ENCODE measurements at regions not wholly inside any gene's neighbourhood (a gene's known extent, or its start where the extent isn't known, plus 50 kb on each side); places are given as distances from the start of the nearest gene placed in this dataset.

DNA sequence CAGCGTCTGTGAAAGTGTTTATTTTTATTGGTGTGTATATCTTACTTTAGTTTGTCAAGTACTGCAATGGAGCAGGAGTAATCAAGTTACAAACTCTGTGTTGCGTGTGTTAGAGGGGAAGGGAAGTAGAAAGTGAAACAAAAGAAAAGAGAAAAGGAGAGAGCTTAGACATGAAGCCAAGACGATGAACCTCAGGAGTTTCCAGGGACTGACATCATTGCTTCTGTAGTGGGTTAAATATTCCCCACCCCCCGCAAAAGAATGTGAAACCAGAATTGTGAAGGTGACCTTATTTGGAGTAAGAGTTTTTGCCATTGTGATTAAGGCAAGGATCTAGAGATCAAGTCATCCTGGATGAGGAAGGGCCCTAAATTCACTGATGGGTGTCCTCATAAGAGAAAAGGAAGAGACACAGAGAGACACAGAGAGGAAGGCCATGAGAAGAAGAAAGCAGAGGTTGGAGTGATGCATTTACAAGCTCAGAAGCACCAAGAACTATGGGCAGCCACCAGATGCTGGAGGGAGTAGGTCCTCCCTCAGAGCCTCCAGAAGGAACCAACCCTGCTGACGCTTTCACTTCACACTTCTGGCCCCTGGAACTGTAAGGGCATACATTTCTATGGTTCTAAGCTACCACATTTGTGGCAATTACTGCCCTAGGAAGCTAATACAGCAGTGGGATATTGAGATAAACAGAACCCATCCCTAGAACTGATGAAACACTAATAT is 173.6 kb upstream of the SFRP2 start:
- no peak for TF ChIP-seq ZC3H10 (CRISPR knock-in tag; IDR thresholded peaks at IDR 0.05)
- no peak for TF ChIP-seq SNAI2 (CRISPR knock-in tag; IDR thresholded peaks at IDR 0.05)
- no peak for TF ChIP-seq CSDC2 (CRISPR knock-in tag; IDR thresholded peaks at IDR 0.05)
- TF ChIP-seq, protein P1, sequence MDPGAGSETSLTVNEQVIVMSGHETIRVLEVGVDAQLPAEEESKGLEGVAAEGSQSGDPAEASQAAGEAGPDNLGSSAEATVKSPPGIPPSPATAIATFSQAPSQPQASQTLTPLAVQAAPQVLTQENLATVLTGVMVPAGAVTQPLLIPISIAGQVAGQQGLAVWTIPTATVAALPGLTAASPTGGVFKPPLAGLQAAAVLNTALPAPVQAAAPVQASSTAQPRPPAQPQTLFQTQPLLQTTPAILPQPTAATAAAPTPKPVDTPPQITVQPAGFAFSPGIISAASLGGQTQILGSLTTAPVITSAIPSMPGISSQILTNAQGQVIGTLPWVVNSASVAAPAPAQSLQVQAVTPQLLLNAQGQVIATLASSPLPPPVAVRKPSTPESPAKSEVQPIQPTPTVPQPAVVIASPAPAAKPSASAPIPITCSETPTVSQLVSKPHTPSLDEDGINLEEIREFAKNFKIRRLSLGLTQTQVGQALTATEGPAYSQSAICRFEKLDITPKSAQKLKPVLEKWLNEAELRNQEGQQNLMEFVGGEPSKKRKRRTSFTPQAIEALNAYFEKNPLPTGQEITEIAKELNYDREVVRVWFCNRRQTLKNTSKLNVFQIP (CRISPR knock-in tag; IDR thresholded peaks at IDR 0.05; ENCODE audit: borderline replicate concordance, low read depth) = no peak
- TF ChIP-seq ZNF8 (CRISPR knock-in tag; IDR thresholded peaks at IDR 0.05) = no peak
- TF ChIP-seq TSHZ2 (CRISPR knock-in tag; IDR thresholded peaks at IDR 0.05) = no peak
- TF ChIP-seq ESRRG (CRISPR knock-in tag; IDR thresholded peaks at IDR 0.05) = no peak
- TF ChIP-seq GLIS3 (CRISPR knock-in tag; IDR thresholded peaks at IDR 0.05) = no peak
- no peak for TF ChIP-seq CSRNP3 (CRISPR knock-in tag; IDR thresholded peaks at IDR 0.05)
- no peak for TF ChIP-seq RARB (CRISPR knock-in tag; IDR thresholded peaks at IDR 0.05)
- no peak for TF ChIP-seq TOX (CRISPR knock-in tag; IDR thresholded peaks at IDR 0.05; ENCODE audit: borderline replicate concordance)
- TF ChIP-seq, protein P2, sequence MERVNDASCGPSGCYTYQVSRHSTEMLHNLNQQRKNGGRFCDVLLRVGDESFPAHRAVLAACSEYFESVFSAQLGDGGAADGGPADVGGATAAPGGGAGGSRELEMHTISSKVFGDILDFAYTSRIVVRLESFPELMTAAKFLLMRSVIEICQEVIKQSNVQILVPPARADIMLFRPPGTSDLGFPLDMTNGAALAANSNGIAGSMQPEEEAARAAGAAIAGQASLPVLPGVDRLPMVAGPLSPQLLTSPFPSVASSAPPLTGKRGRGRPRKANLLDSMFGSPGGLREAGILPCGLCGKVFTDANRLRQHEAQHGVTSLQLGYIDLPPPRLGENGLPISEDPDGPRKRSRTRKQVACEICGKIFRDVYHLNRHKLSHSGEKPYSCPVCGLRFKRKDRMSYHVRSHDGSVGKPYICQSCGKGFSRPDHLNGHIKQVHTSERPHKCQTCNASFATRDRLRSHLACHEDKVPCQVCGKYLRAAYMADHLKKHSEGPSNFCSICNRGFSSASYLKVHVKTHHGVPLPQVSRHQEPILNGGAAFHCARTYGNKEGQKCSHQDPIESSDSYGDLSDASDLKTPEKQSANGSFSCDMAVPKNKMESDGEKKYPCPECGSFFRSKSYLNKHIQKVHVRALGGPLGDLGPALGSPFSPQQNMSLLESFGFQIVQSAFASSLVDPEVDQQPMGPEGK (CRISPR knock-in tag; IDR thresholded peaks at IDR 0.05; ENCODE audit: borderline replicate concordance) = no peak
- no peak for TF ChIP-seq ZNF70 (CRISPR knock-in tag; IDR thresholded peaks at IDR 0.05)
- no peak for TF ChIP-seq ZNF565 (CRISPR knock-in tag; conservative IDR thresholded peaks at IDR 0.05; ENCODE audit: low read depth)
- TF ChIP-seq TCF4 (CRISPR knock-in tag; IDR thresholded peaks at IDR 0.05; ENCODE audit: borderline replicate concordance) = no peak
- no peak for TF ChIP-seq PPARA (CRISPR knock-in tag; IDR thresholded peaks at IDR 0.05; ENCODE audit: borderline replicate concordance)
- no peak for TF ChIP-seq OSR1 (CRISPR knock-in tag; IDR thresholded peaks at IDR 0.05)
- no peak for TF ChIP-seq ZFP30 (CRISPR knock-in tag; IDR thresholded peaks at IDR 0.05)
- TF ChIP-seq ISL1 (CRISPR knock-in tag; IDR thresholded peaks at IDR 0.05) = no peak
- no peak for TF ChIP-seq BACH2 (CRISPR knock-in tag; IDR thresholded peaks at IDR 0.05; ENCODE audit: borderline replicate concordance)
- no peak for ATAC-seq

GRCh38 chr4:153955327-153955726 is 166.4 kb upstream of the SFRP2 start:
- TF ChIP-seq SNAI2 (CRISPR knock-in tag; IDR thresholded peaks at IDR 0.05) (no peak), ISL1 (CRISPR knock-in tag; IDR thresholded peaks at IDR 0.05) (no peak), ZFP30 (CRISPR knock-in tag; IDR thresholded peaks at IDR 0.05) (no peak), ZNF70 (CRISPR knock-in tag; IDR thresholded peaks at IDR 0.05) (no peak), BACH2 (CRISPR knock-in tag; IDR thresholded peaks at IDR 0.05; ENCODE audit: borderline replicate concordance) (no peak), ZNF8 (CRISPR knock-in tag; IDR thresholded peaks at IDR 0.05) (no peak), ZFP3 (CRISPR knock-in tag; IDR thresholded peaks at IDR 0.05) (no peak), TSHZ2 (CRISPR knock-in tag; IDR thresholded peaks at IDR 0.05) (no peak)
- TF ChIP-seq, protein P2 (CRISPR knock-in tag; IDR thresholded peaks at IDR 0.05; ENCODE audit: borderline replicate concordance) = no peak
- ATAC-seq = no peak

Data from SK-N-SH treated with all-trans-retinoic acid at 6 μM for 48 hours (cell line).